Endodermal cell (in vitro differentiated cells): ENCODE measurements at regions not wholly inside any gene's neighbourhood (a gene's known extent, or its start where the extent isn't known, plus 50 kb on each side); places are given as distances from the start of the nearest gene placed in this dataset.

ENCODE experiments used
- DNase-seq: peaks from one replicate; pipeline ENCODE4 v3.0.0-alpha.2; 2017
- H3K27ac ChIP-seq: 2 replicates; pipeline ENCODE4 v1.5.1; 2013; ENCODE audit warnings: mild to moderate bottlenecking, low read depth, low read length, moderate library complexity
- H3K27me3 ChIP-seq: 2 replicates; pipeline ENCODE4 v1.6.1; 2013; ENCODE audit warnings: mild to moderate bottlenecking, low read length, moderate library complexity; ENCODE audit not compliant: insufficient read depth, control insufficient read depth, poor library complexity, severe bottlenecking
- H3K36me3 ChIP-seq: 2 replicates; pipeline ENCODE4 v1.7.0; 2013; ENCODE audit warnings: mild to moderate bottlenecking, low read length, moderate library complexity; ENCODE audit not compliant: control insufficient read depth, insufficient read depth
- H3K4me1 ChIP-seq: one replicate; pipeline ENCODE4 v1.7.0; 2013; ENCODE audit warnings: low read length; ENCODE audit not compliant: control insufficient read depth, insufficient read depth
- H3K4me3 ChIP-seq: 2 replicates; pipeline ENCODE4 v1.5.1; 2013; ENCODE audit warnings: mild to moderate bottlenecking, low read length, moderate library complexity
- H3K9ac ChIP-seq: 2 replicates; pipeline ENCODE4 v1.6.1; 2013; ENCODE audit warnings: mild to moderate bottlenecking, low read length, moderate library complexity; ENCODE audit not compliant: poor library complexity, severe bottlenecking; ENCODE audit errors: extremely low read depth
- H3K9me3 ChIP-seq: 2 replicates; pipeline ENCODE4 v1.6.1; 2013; ENCODE audit warnings: mild to moderate bottlenecking, low read length, moderate library complexity; ENCODE audit not compliant: control insufficient read depth
- H3K27ac Mint-ChIP-seq: 2 replicates; pipeline ENCODE4 v1.8.0; 2020; ENCODE audit warnings: mixed read lengths
- H3K27me3 Mint-ChIP-seq: 2 replicates; pipeline ENCODE4 v1.8.0; 2021; ENCODE audit warnings: mild to moderate bottlenecking, mixed read lengths; ENCODE audit not compliant: insufficient read depth
- H3K36me3 Mint-ChIP-seq: 2 replicates; pipeline ENCODE4 v1.8.0; 2020; ENCODE audit warnings: low read depth, mixed read lengths
- H3K4me1 Mint-ChIP-seq: 2 replicates; pipeline ENCODE4 v1.8.0; 2020; ENCODE audit warnings: mixed read lengths
- H3K4me3 Mint-ChIP-seq: 2 replicates; pipeline ENCODE4 v1.8.0; 2020; ENCODE audit warnings: mild to moderate bottlenecking, moderate library complexity, mixed read lengths
- H3K9me3 Mint-ChIP-seq: 2 replicates; pipeline ENCODE4 v1.8.0; 2020; ENCODE audit warnings: mild to moderate bottlenecking, mixed read lengths
- CTCF ChIP-seq: fragments of 200-600 bp; sonication (generic); conservative IDR thresholded peaks from 2 replicates; pipeline ENCODE4 v1.5.0; 2021; ENCODE audit warnings: antibody characterized with exemption, mild to moderate bottlenecking
- WGBS, 2 experiments: methylation state at CpG; one replicate each; pipeline versions ENCODE4 v1.1.5 to v1.1.7; 2013; ENCODE audit warnings: missing lambda C conversion rate in 2 of 2, mixed read lengths in 1 of 2; ENCODE audit not compliant: insufficient coverage in 1 of 2, insufficient read length in 1 of 2; 5-methylcytosine and 5-hydroxymethylcytosine counted together

DNA sequence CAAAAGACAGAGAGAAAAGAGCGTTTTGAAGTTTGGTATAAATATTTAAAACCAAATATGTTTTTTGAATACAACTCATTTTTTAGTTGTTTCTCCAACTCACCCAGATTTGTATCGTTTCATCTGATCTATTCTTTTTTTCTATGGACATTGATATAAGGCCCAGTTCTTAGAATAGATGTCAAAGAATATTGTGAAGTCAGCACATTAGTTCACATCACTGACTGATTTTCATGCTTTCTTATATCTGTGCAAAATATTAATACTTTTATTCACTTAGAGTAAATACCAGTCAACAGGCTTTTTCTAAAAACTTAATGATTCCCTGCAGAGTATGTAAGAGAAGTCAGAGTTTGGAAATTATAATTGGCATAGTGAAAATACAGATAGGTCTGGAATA lies 254.4 kb upstream of the PTPRD start:
- Mint-ChIP-seq H3K27me3 (no peaks in the 10 kb centered on the region), H3K27ac (no peak overlapping the region), H3K9me3 (peaks cover 13% of the 10 kb centered on the region), H3K4me1 (no peaks in the 10 kb centered on the region), H3K4me3 (no peak overlapping the region), H3K36me3 (peaks cover 5% of the 10 kb centered on the region)
- no peaks in the 10 kb centered on the region for H3K4me1 ChIP-seq
- TF ChIP-seq CTCF: no peak
- no peak overlapping the region for H3K27ac ChIP-seq
- no peak for DNase-seq
- H3K9ac ChIP-seq: no peak overlapping the region
- H3K4me3 ChIP-seq: no peak overlapping the region
- no peaks in the 10 kb centered on the region for H3K36me3 ChIP-seq
- whole genome bisulfite sequencing, 2 experiments: 100% methylated on average over 1 of the region's 2 CpGs; no CpG with 5 or more reads in 1 of the 2 experiments
- no peaks in the 10 kb centered on the region for H3K27me3 ChIP-seq
- H3K9me3 ChIP-seq: no peaks in the 10 kb centered on the region

DNA sequence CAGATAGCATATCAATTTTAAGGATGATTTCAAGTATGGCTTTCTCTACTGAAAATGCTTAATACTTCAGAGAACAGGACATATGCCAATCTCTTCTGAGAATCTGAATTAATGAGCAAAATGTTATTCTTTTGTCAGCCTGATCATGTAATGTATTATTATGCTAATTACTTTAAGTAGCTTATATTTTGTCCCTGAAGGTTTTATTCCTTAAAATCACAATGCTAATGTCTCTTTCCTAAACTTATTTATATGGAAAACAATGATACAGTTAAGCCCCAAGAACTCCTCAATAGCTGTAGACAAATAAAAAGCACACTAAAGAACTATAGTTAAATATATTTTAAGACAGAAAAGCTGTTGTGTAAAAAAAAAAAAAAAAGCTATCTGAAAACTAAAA lies 256.9 kb upstream of the PTPRD start:
- no peak overlapping the region for H3K9ac ChIP-seq
- no peaks in the 10 kb centered on the region for H3K36me3 ChIP-seq
- Mint-ChIP-seq H3K9me3 (peaks cover 24% of the 10 kb centered on the region), H3K36me3 (peaks cover 5% of the 10 kb centered on the region), H3K4me1 (no peaks in the 10 kb centered on the region), H3K4me3 (no peak overlapping the region), H3K27ac (no peak overlapping the region), H3K27me3 (no peaks in the 10 kb centered on the region)
- no peak overlapping the region for H3K27ac ChIP-seq
- no peak overlapping the region for H3K4me3 ChIP-seq
- H3K4me1 ChIP-seq: no peaks in the 10 kb centered on the region
- no peaks in the 10 kb centered on the region for H3K9me3 ChIP-seq
- TF ChIP-seq CTCF: no peak
- H3K27me3 ChIP-seq: no peaks in the 10 kb centered on the region
- DNase-seq: no peak

GRCh38 chr9:10873999-10874398 lies 261.2 kb upstream of the PTPRD start:
- Histone ChIP-seq H3K9ac (no peak overlapping the region), H3K4me1 (no peaks in the 10 kb centered on the region), H3K27ac (no peak overlapping the region), H3K4me3 (no peak overlapping the region), H3K27me3 (no peaks in the 10 kb centered on the region), H3K9me3 (no peaks in the 10 kb centered on the region), H3K36me3 (no peaks in the 10 kb centered on the region)
- DNase-seq: no peak
- no peaks in the 10 kb centered on the region for H3K4me1 Mint-ChIP-seq
- no peak overlapping the region for H3K27ac Mint-ChIP-seq
- no peak for TF ChIP-seq CTCF
- H3K27me3 Mint-ChIP-seq: no peaks in the 10 kb centered on the region
- peaks cover 24% of the 10 kb centered on the region for H3K9me3 Mint-ChIP-seq
- WGBS, 2 experiments: 80% methylated on average over 1 of the region's 1 CpG; no CpG with 5 or more reads in 1 of the 2 experiments
- no peak overlapping the region for H3K4me3 Mint-ChIP-seq
- peaks cover 5% of the 10 kb centered on the region for H3K36me3 Mint-ChIP-seq
